Upper lobe of left lung (tissue), 4 donors: ENCODE measurements at regions not wholly inside any gene's neighbourhood (a gene's known extent, or its start where the extent isn't known, plus 50 kb on each side); places are given as distances from the start of the nearest gene placed in this dataset.

Experiments used
- CTCF ChIP-seq, 6 experiments: fragments of 450-650 bp in 4 of 6; fragments of 200-600 bp in 2 of 6; sonication (generic) in 2 of 6; IDR thresholded peaks; one replicate each; pipeline ENCODE4 v1.5.1; 2016 to 2019; ENCODE audit warnings: antibody characterized with exemption in 6 of 6
- POLR2A ChIP-seq, 4 donors: fragments of 450-650 bp; IDR thresholded peaks; one replicate each; pipeline ENCODE4 v1.5.1; 2016 to 2017; ENCODE audit warnings: antibody characterized with exemption in 4 of 4, mild to moderate bottlenecking in 2 of 4
- POLR2AphosphoS5 ChIP-seq, 2 donors: sonication (generic); formaldehyde crosslinking; IDR thresholded peaks; one replicate each; pipeline ENCODE4 v1.5.1; 2017; ENCODE audit warnings: antibody characterized with exemption in 2 of 2

DNA sequence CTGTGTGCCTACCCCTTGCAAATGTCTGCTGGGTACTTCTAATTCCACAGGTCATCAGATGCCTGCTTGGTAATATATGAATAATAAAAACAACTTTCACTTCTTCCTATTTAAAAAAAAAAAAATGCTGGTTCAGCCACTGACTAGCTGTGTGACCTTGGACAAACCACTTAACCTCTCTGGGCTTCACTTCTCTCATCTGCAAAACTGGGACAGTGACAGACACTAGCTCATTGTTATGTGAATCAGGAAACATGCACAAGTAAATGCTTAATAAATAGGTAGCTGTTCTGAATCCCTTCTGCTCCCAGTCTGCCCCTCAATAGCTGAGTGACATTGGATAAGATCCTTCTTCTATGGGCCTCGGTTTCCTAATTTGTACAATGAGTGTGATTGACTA lies 62.6 kb upstream of the HAND1 start:
- TF ChIP-seq POLR2A (IDR thresholded peaks at IDR 0.05) (no peak), CTCF (IDR thresholded peaks at IDR 0.05) (no peak), POLR2AphosphoS5 (IDR thresholded peaks at IDR 0.05) (no peak)
